ENCODE measurements at regions not wholly inside any gene's neighbourhood (a gene's known extent, or its start where the extent isn't known, plus 50 kb on each side); places are given as distances from the start of the nearest gene placed in this dataset.

GRCh38 chr4:166153548-166153947, 280.5 kb downstream of the TLL1 start:
- peak; percentile 64 for DNase-seq (ENCODE audit: low read depth, low spot score)
- no peak overlapping the region for H3K9ac ChIP-seq (ENCODE audit: insufficient read length)

GRCh38 chr4:166162327-166162726, 289.3 kb downstream of the TLL1 start:
- no peak for TF ChIP-seq FOXP2 (optimal IDR thresholded peaks at IDR 0.05; ENCODE audit: control extremely low read depth, extremely low read length, insufficient read depth)
- TF ChIP-seq POLR2AphosphoS5 (IDR thresholded peaks at IDR 0.05; ENCODE audit: borderline replicate concordance, low read depth, low read length), result no peak
- TF ChIP-seq EZH2 (IDR thresholded peaks at IDR 0.05), result no peak
- no peak for DNase-seq (ENCODE audit: low read depth, low spot score)
- Histone ChIP-seq H3K9me3 (ENCODE audit: low read depth, low read length) (peaks cover 3% of the 10 kb centered on the region; the same call in 1 of the 2 replicates), H3K36me3 (ENCODE audit: insufficient read depth, low read length) (no peaks in the 10 kb centered on the region), H3K4me3 (no peak overlapping the region; the same call in 1 of the 2 replicates), H3K27ac (no peak overlapping the region; the same call in 1 of the 2 replicates), H3K9ac (ENCODE audit: insufficient read length) (no peak overlapping the region)

More at GRCh38 chr4:166153548-166153947, 280.5 kb downstream of the TLL1 start:
- no peaks in the 10 kb centered on the region for H3K36me3 ChIP-seq (ENCODE audit: insufficient read depth, low read length)
- peak overlapping the region; percentile 22; the same call in 1 of the 2 replicates for H3K4me3 ChIP-seq
- no peak overlapping the region for H3K27ac ChIP-seq
- TF ChIP-seq EZH2 (IDR thresholded peaks at IDR 0.05) (no peak), POLR2AphosphoS5 (IDR thresholded peaks at IDR 0.05; ENCODE audit: borderline replicate concordance, low read depth, low read length) (peak; percentile 46; the same call in 1 of the 2 replicates)
- H3K9me3 ChIP-seq (ENCODE audit: low read depth, low read length), result no peaks in the 10 kb centered on the region

- H3K9ac ChIP-seq (ENCODE audit: insufficient read length), result peak overlapping the region; percentile 36
- H3K36me3 ChIP-seq (ENCODE audit: insufficient read depth, low read length), result no peaks in the 10 kb centered on the region
- no peaks in the 10 kb centered on the region for H3K9me3 ChIP-seq (ENCODE audit: low read depth, low read length)
- no peak overlapping the region for H3K27ac ChIP-seq
- no peak overlapping the region for H3K4me3 ChIP-seq
- TF ChIP-seq EZH2 (IDR thresholded peaks at IDR 0.05), result no peak
- no peak for TF ChIP-seq POLR2AphosphoS5 (IDR thresholded peaks at IDR 0.05; ENCODE audit: borderline replicate concordance, low read depth, low read length)
- TF ChIP-seq FOXP2 (optimal IDR thresholded peaks at IDR 0.05; ENCODE audit: control extremely low read depth, extremely low read length, insufficient read depth), result no peak
- peak; percentile 76 for DNase-seq (ENCODE audit: low read depth, low spot score)
Measured at GRCh38 chr4:166165829-166166420, 292.9 kb downstream of the TLL1 start.

DNA sequence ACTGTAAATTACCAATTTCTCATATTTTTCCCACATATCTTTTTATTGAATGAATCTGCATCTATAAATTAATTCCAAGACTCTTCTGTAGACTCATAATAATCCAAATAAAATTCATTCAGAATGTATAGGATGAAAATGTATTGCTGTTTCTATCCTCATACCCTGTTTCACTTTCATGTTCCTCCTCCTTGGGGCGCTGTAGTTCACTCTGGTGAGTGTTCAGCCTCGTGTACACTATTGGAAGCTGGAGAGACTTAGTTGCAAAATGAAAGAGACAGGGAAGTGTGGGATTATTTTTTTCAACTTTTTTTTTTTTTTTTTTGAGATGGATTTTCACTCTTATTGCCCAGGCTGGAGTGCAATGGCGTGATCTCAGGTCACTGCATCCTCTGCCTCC, 296.1 kb downstream of the TLL1 start:
- no peak overlapping the region for H3K9ac ChIP-seq (ENCODE audit: insufficient read length)

GRCh38 chr4:166172619-166173018, 299.6 kb downstream of the TLL1 start:
- no peak overlapping the region for H3K4me3 ChIP-seq
- H3K9me3 ChIP-seq (ENCODE audit: low read depth, low read length), result peaks cover 6% of the 10 kb centered on the region; the same call in 1 of the 2 replicates
- H3K9ac ChIP-seq (ENCODE audit: insufficient read length), result no peak overlapping the region
- TF ChIP-seq FOXP2 (optimal IDR thresholded peaks at IDR 0.05; ENCODE audit: control extremely low read depth, extremely low read length, insufficient read depth), result no peak
- TF ChIP-seq EZH2 (IDR thresholded peaks at IDR 0.05), result no peak
- no peak for TF ChIP-seq POLR2AphosphoS5 (IDR thresholded peaks at IDR 0.05; ENCODE audit: borderline replicate concordance, low read depth, low read length)
- no peaks in the 10 kb centered on the region for H3K36me3 ChIP-seq (ENCODE audit: insufficient read depth, low read length)
- DNase-seq (ENCODE audit: low read depth, low spot score), result no peak
- H3K27ac ChIP-seq, result no peak overlapping the region

More for the DNA sequence above, 296.1 kb downstream of the TLL1 start:
- Histone ChIP-seq H3K4me3 (no peak overlapping the region), H3K36me3 (ENCODE audit: insufficient read depth, low read length) (no peaks in the 10 kb centered on the region), H3K27ac (no peak overlapping the region), H3K9me3 (ENCODE audit: low read depth, low read length) (peaks cover 6% of the 10 kb centered on the region; the same call in 1 of the 2 replicates)
- TF ChIP-seq POLR2AphosphoS5 (IDR thresholded peaks at IDR 0.05; ENCODE audit: borderline replicate concordance, low read depth, low read length) (no peak), EZH2 (IDR thresholded peaks at IDR 0.05) (no peak), FOXP2 (optimal IDR thresholded peaks at IDR 0.05; ENCODE audit: control extremely low read depth, extremely low read length, insufficient read depth) (no peak)
- no peak for DNase-seq (ENCODE audit: low read depth, low spot score)

GRCh38 chr4:166174717-166175490, 301.9 kb downstream of the TLL1 start:
- no peak for DNase-seq (ENCODE audit: low read depth, low spot score)
- no peaks in the 10 kb centered on the region for H3K36me3 ChIP-seq (ENCODE audit: insufficient read depth, low read length)
- no peak overlapping the region for H3K4me3 ChIP-seq
- no peak overlapping the region for H3K27ac ChIP-seq
- peaks cover 6% of the 10 kb centered on the region; the same call in 1 of the 2 replicates for H3K9me3 ChIP-seq (ENCODE audit: low read depth, low read length)
- TF ChIP-seq FOXP2 (optimal IDR thresholded peaks at IDR 0.05; ENCODE audit: control extremely low read depth, extremely low read length, insufficient read depth), result no peak
- no peak for TF ChIP-seq EZH2 (IDR thresholded peaks at IDR 0.05)
- no peak; the same call in 1 of the 2 replicates for TF ChIP-seq POLR2AphosphoS5 (IDR thresholded peaks at IDR 0.05; ENCODE audit: borderline replicate concordance, low read depth, low read length)
- H3K9ac ChIP-seq (ENCODE audit: insufficient read length), result no peak overlapping the region

DNA sequence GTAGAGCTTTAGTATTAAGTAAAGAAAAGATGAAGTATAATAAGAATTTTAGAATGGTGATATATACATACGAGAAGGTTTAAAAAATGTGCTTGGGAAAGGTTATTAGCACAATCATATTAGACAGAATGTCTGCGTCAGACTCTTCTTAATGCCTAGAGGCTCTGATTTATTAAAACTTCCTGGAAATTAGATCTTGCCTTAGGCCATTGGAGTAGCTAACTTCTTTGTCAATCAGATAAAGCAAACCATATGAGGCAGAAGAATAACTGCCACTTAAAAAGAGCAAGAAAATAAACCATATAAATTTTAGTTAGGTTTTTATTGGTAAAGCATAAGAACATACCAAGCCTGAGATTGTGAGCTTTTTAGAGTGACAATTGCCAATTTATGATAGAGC, 309.1 kb downstream of the TLL1 start:
- Histone ChIP-seq H3K36me3 (ENCODE audit: insufficient read depth, low read length) (no peaks in the 10 kb centered on the region), H3K9me3 (ENCODE audit: low read depth, low read length) (peaks cover 3% of the 10 kb centered on the region; the same call in 1 of the 2 replicates), H3K9ac (ENCODE audit: insufficient read length) (no peak overlapping the region), H3K4me3 (peak overlapping the region; percentile 41), H3K27ac (peak overlapping the region; percentile 35; the same call in 1 of the 2 replicates)
- no peak for DNase-seq (ENCODE audit: low read depth, low spot score)
- TF ChIP-seq POLR2AphosphoS5 (IDR thresholded peaks at IDR 0.05; ENCODE audit: borderline replicate concordance, low read depth, low read length), result peak; percentile 58; the same call in 1 of the 2 replicates
- TF ChIP-seq EZH2 (IDR thresholded peaks at IDR 0.05), result no peak

- Histone ChIP-seq H3K36me3 (ENCODE audit: insufficient read depth, low read length) (no peaks in the 10 kb centered on the region), H3K4me3 (no peak overlapping the region), H3K9ac (ENCODE audit: insufficient read length) (no peak overlapping the region), H3K9me3 (ENCODE audit: low read depth, low read length) (no peaks in the 10 kb centered on the region), H3K27ac (no peak overlapping the region)
- DNase-seq (ENCODE audit: low read depth, low spot score), result no peak
- TF ChIP-seq POLR2AphosphoS5 (IDR thresholded peaks at IDR 0.05; ENCODE audit: borderline replicate concordance, low read depth, low read length) (no peak), EZH2 (IDR thresholded peaks at IDR 0.05) (no peak), FOXP2 (optimal IDR thresholded peaks at IDR 0.05; ENCODE audit: control extremely low read depth, extremely low read length, insufficient read depth) (no peak)
Measured at GRCh38 chr4:166195101-166195500, 322.1 kb downstream of the TLL1 start.
